GM23338 (cell line): ENCODE measurements at regions not wholly inside any gene's neighbourhood (a gene's known extent, or its start where the extent isn't known, plus 50 kb on each side); places are given as distances from the start of the nearest gene placed in this dataset.

ENCODE experiments used
- ATAC-seq: fragments of 200-7000 bp; cut with Tn5 transposase; 3 replicates; pipeline ENCODE4 v1.9.1; 2020
- DNase-seq: peaks from one replicate; pipeline ENCODE4 v3.0.0-alpha.2; 2015; ENCODE audit warnings: low spot score
- H2AFZ ChIP-seq: fragments of 200-600 bp; sonication (generic); 2 replicates; pipeline ENCODE4 v1.8.0; 2016; ENCODE audit warnings: antibody characterized with exemption, mild to moderate bottlenecking, moderate library complexity
- H3F3A ChIP-seq: fragments of 200-600 bp; sonication (generic); replicated peaks from 2 replicates; pipeline ENCODE4 v1.8.0; 2017; ENCODE audit warnings: antibody characterized with exemption, mixed run types, low read depth
- H3K27ac ChIP-seq: fragments of 200-600 bp; sonication (generic); 2 replicates; pipeline ENCODE4 v1.6.1; 2016; ENCODE audit warnings: low read depth
- H3K27me3 ChIP-seq: fragments of 200-600 bp; sonication (generic); 2 replicates; pipeline ENCODE4 v1.8.0; 2016; ENCODE audit warnings: mild to moderate bottlenecking, mixed run types, moderate library complexity; ENCODE audit not compliant: insufficient read depth
- H3K36me3 ChIP-seq: fragments of 200-600 bp; sonication (generic); 2 replicates; pipeline ENCODE4 v1.8.0; 2016; ENCODE audit warnings: mild to moderate bottlenecking; ENCODE audit not compliant: insufficient read depth
- H3K4me1 ChIP-seq: fragments of 200-600 bp; sonication (generic); 2 replicates; pipeline ENCODE4 v1.8.0; 2016; ENCODE audit warnings: mild to moderate bottlenecking, moderate library complexity; ENCODE audit not compliant: insufficient read depth
- H3K4me2 ChIP-seq: fragments of 200-600 bp; sonication (generic); 2 replicates; pipeline ENCODE4 v1.7.1; 2017; ENCODE audit warnings: mixed run types
- H3K4me3 ChIP-seq: fragments of 200-600 bp; sonication (generic); 2 replicates; pipeline ENCODE4 v1.6.1; 2016; ENCODE audit warnings: mixed run types
- H3K79me2 ChIP-seq: fragments of 200-600 bp; sonication (generic); replicated peaks from 2 replicates; pipeline ENCODE4 v1.8.0; 2017; ENCODE audit warnings: mild to moderate bottlenecking; ENCODE audit not compliant: insufficient read depth
- H3K9me2 ChIP-seq: fragments of 200-600 bp; sonication (generic); 2 replicates; pipeline ENCODE4 v1.8.0; 2017; ENCODE audit not compliant: insufficient read depth
- H4K20me1 ChIP-seq: fragments of 200-600 bp; sonication (generic); replicated peaks from 2 replicates; pipeline ENCODE4 v1.8.0; 2017; ENCODE audit warnings: mild to moderate bottlenecking; ENCODE audit not compliant: insufficient read depth
- H3K27ac Mint-ChIP-seq: 2 replicates; pipeline ENCODE4 v1.8.0; 2020; ENCODE audit warnings: inconsistent platforms, mild to moderate bottlenecking, moderate library complexity, mixed read lengths
- H3K27me3 Mint-ChIP-seq: 3 replicates; pipeline ENCODE4 v1.8.0; 2022; ENCODE audit warnings: low read depth, mild to moderate bottlenecking, moderate library complexity, mixed read lengths, inconsistent platforms; ENCODE audit not compliant: insufficient read depth, poor library complexity
- H3K36me3 Mint-ChIP-seq: 3 replicates; pipeline ENCODE4 v1.8.0; 2021; ENCODE audit warnings: low read depth, mild to moderate bottlenecking, inconsistent platforms, moderate library complexity, mixed read lengths
- H3K4me1 Mint-ChIP-seq: 3 replicates; pipeline ENCODE4 v1.8.0; 2020; ENCODE audit warnings: mild to moderate bottlenecking, inconsistent platforms, mixed read lengths
- H3K4me3 Mint-ChIP-seq: 3 replicates; pipeline ENCODE4 v1.8.0; 2021; ENCODE audit warnings: moderate library complexity, mild to moderate bottlenecking, inconsistent platforms, mixed read lengths
- H3K9me3 Mint-ChIP-seq: 3 replicates; pipeline ENCODE4 v1.8.0; 2020; ENCODE audit warnings: moderate library complexity, mild to moderate bottlenecking, inconsistent platforms, mixed read lengths
- CREB1 ChIP-seq: fragments of 250-450 bp; sonication (Bioruptor Pico); IDR thresholded peaks from 2 replicates; pipeline ENCODE4 v1.5.0; 2020; ENCODE audit warnings: low read depth, mild to moderate bottlenecking, moderate library complexity
- EZH2 ChIP-seq: fragments of 200-600 bp; sonication (generic); IDR thresholded peaks from one replicate; pipeline ENCODE4 v1.8.0; 2017; ENCODE audit warnings: antibody characterized with exemption, mild to moderate bottlenecking, low read depth; ENCODE audit not compliant: unreplicated experiment
- EZH2phosphoT487 ChIP-seq: fragments of 200-600 bp; sonication (generic); IDR thresholded peaks from one replicate; pipeline ENCODE4 v1.8.1; 2018; ENCODE audit warnings: antibody characterized with exemption; ENCODE audit not compliant: unreplicated experiment
- JUNB ChIP-seq: IDR thresholded peaks from one replicate; pipeline ENCODE4 v1.6.1; 2016; ENCODE audit warnings: antibody characterized with exemption; ENCODE audit not compliant: unreplicated experiment
- NANOG ChIP-seq: IDR thresholded peaks from 2 replicates; pipeline ENCODE4 v1.6.1; 2016; ENCODE audit warnings: antibody characterized with exemption, borderline replicate concordance
- POLR2AphosphoS5 ChIP-seq: IDR thresholded peaks from 2 replicates; pipeline ENCODE4 v1.6.1; 2016; ENCODE audit warnings: antibody characterized with exemption, low read depth
- STAT1 ChIP-seq: IDR thresholded peaks from one replicate; pipeline ENCODE4 v1.6.1; 2016; ENCODE audit warnings: antibody characterized with exemption; ENCODE audit not compliant: unreplicated experiment
- ZNF114 ChIP-seq: fragments of 250-450 bp; sonication (Bioruptor Pico); IDR thresholded peaks from 2 replicates; pipeline ENCODE4 v1.5.0; 2020; ENCODE audit warnings: mild to moderate bottlenecking, moderate library complexity
- ZNF331 ChIP-seq: fragments of 250-450 bp; sonication (Bioruptor Pico); IDR thresholded peaks from 2 replicates; pipeline ENCODE4 v1.5.0; 2020; ENCODE audit warnings: low read depth, mild to moderate bottlenecking, moderate library complexity
- TF ChIP-seq, protein P1 (sequence below), 2 experiments: fragments of 200-600 bp in 1 of 2; sonication (generic) in 1 of 2; conservative IDR thresholded peaks; 2 replicates each; pipeline versions ENCODE4 v1.5.1 to v1.6.1; 2016 to 2017; ENCODE audit warnings: antibody characterized with exemption in 2 of 2, low read depth in 2 of 2, mild to moderate bottlenecking in 2 of 2, moderate library complexity in 1 of 2
- TF ChIP-seq, protein P2 (sequence below): IDR thresholded peaks from 2 replicates; pipeline ENCODE4 v1.6.1; 2016; ENCODE audit warnings: antibody characterized with exemption
- TF ChIP-seq, protein P3 (sequence below): IDR thresholded peaks from one replicate; pipeline ENCODE4 v1.6.1; 2018; ENCODE audit warnings: antibody characterized with exemption; ENCODE audit not compliant: unreplicated experiment
- TF ChIP-seq, protein P4 (sequence below): fragments of 250-450 bp; sonication (Bioruptor Pico); IDR thresholded peaks from 2 replicates; pipeline ENCODE4 v1.5.0; 2020; ENCODE audit warnings: mild to moderate bottlenecking, moderate library complexity

DNA sequence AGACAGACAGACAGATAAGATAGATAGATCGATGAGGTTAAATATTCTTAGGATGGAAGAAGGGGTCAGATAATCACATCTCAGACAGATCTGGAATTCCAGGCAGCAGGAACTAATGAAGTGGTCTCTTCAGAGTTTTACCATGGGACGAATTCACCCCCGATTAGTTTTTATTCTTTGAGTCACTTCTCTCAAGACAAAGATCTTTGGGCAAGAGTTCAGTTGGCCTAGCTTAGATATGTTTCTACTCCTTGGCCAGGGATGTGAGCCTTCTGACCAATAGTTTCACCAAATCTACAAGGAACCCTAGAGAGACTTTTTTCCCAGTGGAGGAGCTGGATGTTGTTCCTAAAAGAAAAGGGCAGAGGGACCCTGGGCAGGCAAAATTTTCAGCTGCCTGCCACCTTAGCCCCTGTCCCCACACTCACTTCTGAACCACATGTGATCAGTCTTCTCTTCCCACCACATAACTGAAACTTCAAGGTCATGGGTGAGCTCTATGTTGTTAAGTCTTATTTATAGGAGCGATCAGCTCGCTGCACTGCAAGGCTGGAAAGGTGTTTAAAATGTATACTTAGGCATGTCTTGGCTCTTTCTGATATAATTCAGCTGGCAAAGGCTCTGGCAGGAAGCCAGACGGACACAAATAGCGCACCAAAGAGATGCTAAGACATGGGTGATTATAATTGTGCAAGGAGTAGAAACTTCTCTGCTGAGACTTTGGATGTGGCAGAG is 132.9 kb downstream of the PALM2AKAP2 start:
- H3K4me3 ChIP-seq: no peak overlapping the region
- H3K36me3 ChIP-seq: no peaks in the 10 kb centered on the region
- Mint-ChIP-seq H3K36me3 (no peaks in the 10 kb centered on the region), H3K4me3 (no peak overlapping the region), H3K9me3 (no peaks in the 10 kb centered on the region), H3K27me3 (no peaks in the 10 kb centered on the region), H3K4me1 (peaks cover under 1% of the 10 kb centered on the region; the same call in 2 of the 3 replicates), H3K27ac (no peak overlapping the region)
- ATAC-seq (no peak), DNase-seq (no peak)
- peak overlapping the region; percentile 61; the same call in 1 of the 2 replicates for H3K4me2 ChIP-seq
- peaks cover 10% of the 10 kb centered on the region; the same call in 1 of the 2 replicates for H3K9me2 ChIP-seq
- no peak for TF ChIP-seq NANOG
- TF ChIP-seq, protein P1, sequence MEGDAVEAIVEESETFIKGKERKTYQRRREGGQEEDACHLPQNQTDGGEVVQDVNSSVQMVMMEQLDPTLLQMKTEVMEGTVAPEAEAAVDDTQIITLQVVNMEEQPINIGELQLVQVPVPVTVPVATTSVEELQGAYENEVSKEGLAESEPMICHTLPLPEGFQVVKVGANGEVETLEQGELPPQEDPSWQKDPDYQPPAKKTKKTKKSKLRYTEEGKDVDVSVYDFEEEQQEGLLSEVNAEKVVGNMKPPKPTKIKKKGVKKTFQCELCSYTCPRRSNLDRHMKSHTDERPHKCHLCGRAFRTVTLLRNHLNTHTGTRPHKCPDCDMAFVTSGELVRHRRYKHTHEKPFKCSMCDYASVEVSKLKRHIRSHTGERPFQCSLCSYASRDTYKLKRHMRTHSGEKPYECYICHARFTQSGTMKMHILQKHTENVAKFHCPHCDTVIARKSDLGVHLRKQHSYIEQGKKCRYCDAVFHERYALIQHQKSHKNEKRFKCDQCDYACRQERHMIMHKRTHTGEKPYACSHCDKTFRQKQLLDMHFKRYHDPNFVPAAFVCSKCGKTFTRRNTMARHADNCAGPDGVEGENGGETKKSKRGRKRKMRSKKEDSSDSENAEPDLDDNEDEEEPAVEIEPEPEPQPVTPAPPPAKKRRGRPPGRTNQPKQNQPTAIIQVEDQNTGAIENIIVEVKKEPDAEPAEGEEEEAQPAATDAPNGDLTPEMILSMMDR (conservative IDR thresholded peaks at IDR 0.05; ENCODE audit: low read depth in 2 of 2): no peak
- TF ChIP-seq, protein P2, sequence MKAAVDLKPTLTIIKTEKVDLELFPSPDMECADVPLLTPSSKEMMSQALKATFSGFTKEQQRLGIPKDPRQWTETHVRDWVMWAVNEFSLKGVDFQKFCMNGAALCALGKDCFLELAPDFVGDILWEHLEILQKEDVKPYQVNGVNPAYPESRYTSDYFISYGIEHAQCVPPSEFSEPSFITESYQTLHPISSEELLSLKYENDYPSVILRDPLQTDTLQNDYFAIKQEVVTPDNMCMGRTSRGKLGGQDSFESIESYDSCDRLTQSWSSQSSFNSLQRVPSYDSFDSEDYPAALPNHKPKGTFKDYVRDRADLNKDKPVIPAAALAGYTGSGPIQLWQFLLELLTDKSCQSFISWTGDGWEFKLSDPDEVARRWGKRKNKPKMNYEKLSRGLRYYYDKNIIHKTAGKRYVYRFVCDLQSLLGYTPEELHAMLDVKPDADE: no peak
- TF ChIP-seq POLR2AphosphoS5: no peak
- TF ChIP-seq ZNF114 (CRISPR knock-in tag): no peak
- TF ChIP-seq EZH2: no peak
- TF ChIP-seq JUNB: no peak
- TF ChIP-seq, protein P3, sequence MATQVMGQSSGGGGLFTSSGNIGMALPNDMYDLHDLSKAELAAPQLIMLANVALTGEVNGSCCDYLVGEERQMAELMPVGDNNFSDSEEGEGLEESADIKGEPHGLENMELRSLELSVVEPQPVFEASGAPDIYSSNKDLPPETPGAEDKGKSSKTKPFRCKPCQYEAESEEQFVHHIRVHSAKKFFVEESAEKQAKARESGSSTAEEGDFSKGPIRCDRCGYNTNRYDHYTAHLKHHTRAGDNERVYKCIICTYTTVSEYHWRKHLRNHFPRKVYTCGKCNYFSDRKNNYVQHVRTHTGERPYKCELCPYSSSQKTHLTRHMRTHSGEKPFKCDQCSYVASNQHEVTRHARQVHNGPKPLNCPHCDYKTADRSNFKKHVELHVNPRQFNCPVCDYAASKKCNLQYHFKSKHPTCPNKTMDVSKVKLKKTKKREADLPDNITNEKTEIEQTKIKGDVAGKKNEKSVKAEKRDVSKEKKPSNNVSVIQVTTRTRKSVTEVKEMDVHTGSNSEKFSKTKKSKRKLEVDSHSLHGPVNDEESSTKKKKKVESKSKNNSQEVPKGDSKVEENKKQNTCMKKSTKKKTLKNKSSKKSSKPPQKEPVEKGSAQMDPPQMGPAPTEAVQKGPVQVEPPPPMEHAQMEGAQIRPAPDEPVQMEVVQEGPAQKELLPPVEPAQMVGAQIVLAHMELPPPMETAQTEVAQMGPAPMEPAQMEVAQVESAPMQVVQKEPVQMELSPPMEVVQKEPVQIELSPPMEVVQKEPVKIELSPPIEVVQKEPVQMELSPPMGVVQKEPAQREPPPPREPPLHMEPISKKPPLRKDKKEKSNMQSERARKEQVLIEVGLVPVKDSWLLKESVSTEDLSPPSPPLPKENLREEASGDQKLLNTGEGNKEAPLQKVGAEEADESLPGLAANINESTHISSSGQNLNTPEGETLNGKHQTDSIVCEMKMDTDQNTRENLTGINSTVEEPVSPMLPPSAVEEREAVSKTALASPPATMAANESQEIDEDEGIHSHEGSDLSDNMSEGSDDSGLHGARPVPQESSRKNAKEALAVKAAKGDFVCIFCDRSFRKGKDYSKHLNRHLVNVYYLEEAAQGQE: no peak
- TF ChIP-seq, protein P4, sequence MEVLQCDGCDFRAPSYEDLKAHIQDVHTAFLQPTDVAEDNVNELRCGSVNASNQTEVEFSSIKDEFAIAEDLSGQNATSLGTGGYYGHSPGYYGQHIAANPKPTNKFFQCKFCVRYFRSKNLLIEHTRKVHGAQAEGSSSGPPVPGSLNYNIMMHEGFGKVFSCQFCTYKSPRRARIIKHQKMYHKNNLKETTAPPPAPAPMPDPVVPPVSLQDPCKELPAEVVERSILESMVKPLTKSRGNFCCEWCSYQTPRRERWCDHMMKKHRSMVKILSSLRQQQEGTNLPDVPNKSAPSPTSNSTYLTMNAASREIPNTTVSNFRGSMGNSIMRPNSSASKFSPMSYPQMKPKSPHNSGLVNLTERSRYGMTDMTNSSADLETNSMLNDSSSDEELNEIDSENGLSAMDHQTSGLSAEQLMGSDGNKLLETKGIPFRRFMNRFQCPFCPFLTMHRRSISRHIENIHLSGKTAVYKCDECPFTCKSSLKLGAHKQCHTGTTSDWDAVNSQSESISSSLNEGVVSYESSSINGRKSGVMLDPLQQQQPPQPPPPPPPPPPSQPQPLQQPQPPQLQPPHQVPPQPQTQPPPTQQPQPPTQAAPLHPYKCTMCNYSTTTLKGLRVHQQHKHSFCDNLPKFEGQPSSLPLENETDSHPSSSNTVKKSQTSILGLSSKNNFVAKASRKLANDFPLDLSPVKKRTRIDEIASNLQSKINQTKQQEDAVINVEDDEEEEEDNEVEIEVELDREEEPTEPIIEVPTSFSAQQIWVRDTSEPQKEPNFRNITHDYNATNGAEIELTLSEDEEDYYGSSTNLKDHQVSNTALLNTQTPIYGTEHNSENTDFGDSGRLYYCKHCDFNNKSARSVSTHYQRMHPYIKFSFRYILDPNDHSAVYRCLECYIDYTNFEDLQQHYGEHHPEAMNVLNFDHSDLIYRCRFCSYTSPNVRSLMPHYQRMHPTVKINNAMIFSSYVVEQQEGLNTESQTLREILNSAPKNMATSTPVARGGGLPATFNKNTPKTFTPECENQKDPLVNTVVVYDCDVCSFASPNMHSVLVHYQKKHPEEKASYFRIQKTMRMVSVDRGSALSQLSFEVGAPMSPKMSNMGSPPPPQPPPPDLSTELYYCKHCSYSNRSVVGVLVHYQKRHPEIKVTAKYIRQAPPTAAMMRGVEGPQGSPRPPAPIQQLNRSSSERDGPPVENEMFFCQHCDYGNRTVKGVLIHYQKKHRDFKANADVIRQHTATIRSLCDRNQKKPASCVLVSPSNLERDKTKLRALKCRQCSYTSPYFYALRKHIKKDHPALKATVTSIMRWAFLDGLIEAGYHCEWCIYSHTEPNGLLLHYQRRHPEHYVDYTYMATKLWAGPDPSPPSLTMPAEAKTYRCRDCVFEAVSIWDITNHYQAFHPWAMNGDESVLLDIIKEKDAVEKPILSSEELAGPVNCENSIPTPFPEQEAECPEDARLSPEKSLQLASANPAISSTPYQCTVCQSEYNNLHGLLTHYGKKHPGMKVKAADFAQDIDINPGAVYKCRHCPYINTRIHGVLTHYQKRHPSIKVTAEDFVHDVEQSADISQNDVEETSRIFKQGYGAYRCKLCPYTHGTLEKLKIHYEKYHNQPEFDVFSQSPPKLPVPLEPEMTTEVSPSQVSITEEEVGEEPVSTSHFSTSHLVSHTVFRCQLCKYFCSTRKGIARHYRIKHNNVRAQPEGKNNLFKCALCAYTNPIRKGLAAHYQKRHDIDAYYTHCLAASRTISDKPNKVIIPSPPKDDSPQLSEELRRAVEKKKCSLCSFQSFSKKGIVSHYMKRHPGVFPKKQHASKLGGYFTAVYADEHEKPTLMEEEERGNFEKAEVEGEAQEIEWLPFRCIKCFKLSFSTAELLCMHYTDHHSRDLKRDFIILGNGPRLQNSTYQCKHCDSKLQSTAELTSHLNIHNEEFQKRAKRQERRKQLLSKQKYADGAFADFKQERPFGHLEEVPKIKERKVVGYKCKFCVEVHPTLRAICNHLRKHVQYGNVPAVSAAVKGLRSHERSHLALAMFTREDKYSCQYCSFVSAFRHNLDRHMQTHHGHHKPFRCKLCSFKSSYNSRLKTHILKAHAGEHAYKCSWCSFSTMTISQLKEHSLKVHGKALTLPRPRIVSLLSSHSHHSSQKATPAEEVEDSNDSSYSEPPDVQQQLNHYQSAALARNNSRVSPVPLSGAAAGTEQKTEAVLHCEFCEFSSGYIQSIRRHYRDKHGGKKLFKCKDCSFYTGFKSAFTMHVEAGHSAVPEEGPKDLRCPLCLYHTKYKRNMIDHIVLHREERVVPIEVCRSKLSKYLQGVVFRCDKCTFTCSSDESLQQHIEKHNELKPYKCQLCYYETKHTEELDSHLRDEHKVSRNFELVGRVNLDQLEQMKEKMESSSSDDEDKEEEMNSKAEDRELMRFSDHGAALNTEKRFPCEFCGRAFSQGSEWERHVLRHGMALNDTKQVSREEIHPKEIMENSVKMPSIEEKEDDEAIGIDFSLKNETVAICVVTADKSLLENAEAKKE (CRISPR knock-in tag): no peak
- no peak for TF ChIP-seq EZH2phosphoT487
- no peak for TF ChIP-seq STAT1
- TF ChIP-seq ZNF331 (CRISPR knock-in tag): no peak
- no peak for TF ChIP-seq CREB1 (CRISPR knock-in tag)
- H3K27me3 ChIP-seq: no peaks in the 10 kb centered on the region
- H2AFZ ChIP-seq: no peak overlapping the region
- peaks cover 22% of the 10 kb centered on the region for H3K4me1 ChIP-seq
- no peak overlapping the region for H3K27ac ChIP-seq
- no peaks in the 10 kb centered on the region for H3F3A ChIP-seq
- H3K79me2 ChIP-seq: no peaks in the 10 kb centered on the region
- H4K20me1 ChIP-seq: no peaks in the 10 kb centered on the region
